ENCODE measurements at regions not wholly inside any gene's neighbourhood (a gene's known extent, or its start where the extent isn't known, plus 50 kb on each side); places are given as distances from the start of the nearest gene placed in this dataset.
A peak's percentile ranks its signal among the peaks of the same experiment; 100 is the strongest.

DNA sequence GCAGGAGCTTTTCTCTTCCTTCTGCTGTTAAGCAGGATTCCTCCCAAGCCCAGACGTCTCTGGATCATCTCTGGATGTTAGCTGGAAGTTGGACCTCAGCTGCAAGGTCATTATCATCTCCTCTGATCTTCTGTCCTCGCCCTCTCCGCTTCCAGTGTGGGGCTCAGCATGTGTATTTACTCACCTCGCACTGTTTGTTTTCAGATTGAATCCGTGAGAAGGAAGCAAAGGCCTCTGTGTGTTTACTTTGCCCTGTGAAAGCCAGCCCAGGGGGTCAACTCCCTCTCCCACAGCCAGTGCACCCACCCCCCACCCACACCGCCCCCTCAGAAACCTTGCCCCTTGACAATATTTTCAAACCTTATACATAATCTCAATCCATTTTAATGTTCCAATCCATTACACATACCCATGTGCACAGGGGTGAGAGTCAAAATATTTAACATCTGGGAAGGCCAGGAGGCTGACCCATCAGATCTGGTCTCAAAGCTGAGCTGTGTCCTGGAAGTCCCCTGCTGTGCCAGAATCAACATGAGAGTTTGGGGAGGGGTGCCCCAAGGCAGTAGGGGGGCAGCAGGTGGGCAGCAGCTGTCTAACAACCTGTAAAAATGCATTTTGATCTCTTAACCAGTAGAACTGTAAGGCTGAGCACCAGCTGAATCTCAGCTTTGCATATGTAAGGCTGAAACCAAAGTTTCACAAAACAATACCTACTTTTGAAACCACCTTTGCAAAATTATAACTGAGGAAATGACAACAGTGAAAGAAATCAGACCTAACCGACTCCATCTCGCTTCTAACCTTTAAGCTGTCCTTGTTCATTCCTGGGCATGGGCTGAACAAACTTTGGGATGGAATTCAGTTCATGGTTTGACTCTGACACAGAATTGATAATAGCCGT lies 157.9 kb downstream of the ZNF664 start (continued):
- TF ChIP-seq SMAD9 (CRISPR knock-in tag; IDR thresholded peaks at IDR 0.05) (no peak), JUND (CRISPR knock-in tag; IDR thresholded peaks at IDR 0.05) (no peak), ZNF232 (CRISPR knock-in tag; IDR thresholded peaks at IDR 0.05; ENCODE audit: borderline replicate concordance) (peak; percentile 37; the same call in 1 of the 2 replicates), MIXL1 (CRISPR knock-in tag; IDR thresholded peaks at IDR 0.05) (peak; percentile 95), ZNF550 (CRISPR knock-in tag; IDR thresholded peaks at IDR 0.05; ENCODE audit: borderline replicate concordance) (no peak), SRF (IDR thresholded peaks at IDR 0.05; ENCODE audit: low read depth, low read length) (no peak), ZNF775 (CRISPR knock-in tag; IDR thresholded peaks at IDR 0.05; ENCODE audit: borderline replicate concordance) (no peak), PLRG1 (conservative IDR thresholded peaks at IDR 0.05) (no peak), EZH2 (conservative IDR thresholded peaks at IDR 0.05; ENCODE audit: low read depth, low read length) (no peak), HNRNPK (IDR thresholded peaks at IDR 0.05; ENCODE audit: low read depth, low read length, poor library complexity, severe bottlenecking) (no peak), ZNF180 (CRISPR knock-in tag; IDR thresholded peaks at IDR 0.05; ENCODE audit: borderline replicate concordance, low read depth) (no peak), RXRB (CRISPR knock-in tag; IDR thresholded peaks at IDR 0.05; ENCODE audit: borderline replicate concordance) (peak; percentile 96), CEBPG (CRISPR knock-in tag; IDR thresholded peaks at IDR 0.05) (peak; percentile 68), MEIS2 (CRISPR knock-in tag; IDR thresholded peaks at IDR 0.05) (peak; percentile 61), SIN3A (IDR thresholded peaks at IDR 0.05; ENCODE audit: borderline replicate concordance, low read depth, low read length) (0 out of 2 replicates have a peak, but pooled peaks have one; percentile 21), NFE2L1 (CRISPR knock-in tag; IDR thresholded peaks at IDR 0.05; ENCODE audit: borderline replicate concordance) (no peak), EP300 (IDR thresholded peaks at IDR 0.05; ENCODE audit: low read depth in 2 of 2, low read length in 2 of 2) (peak; percentile 71 to 96; a peak in 3 of 4 replicates), EP300 (CRISPR knock-in tag; IDR thresholded peaks at IDR 0.05; ENCODE audit: borderline replicate concordance) (peak; percentile 80; the same call in 1 of the 2 replicates), TP53 (CRISPR knock-in tag; conservative IDR thresholded peaks at IDR 0.05) (0 out of 2 replicates have a peak, but pooled peaks have one; percentile 26), ZC3H13 (CRISPR knock-in tag; IDR thresholded peaks at IDR 0.05) (no peak), ZBTB7A (CRISPR knock-in tag; IDR thresholded peaks at IDR 0.05) (peak; percentile 94)
- TF ChIP-seq, protein P1, sequence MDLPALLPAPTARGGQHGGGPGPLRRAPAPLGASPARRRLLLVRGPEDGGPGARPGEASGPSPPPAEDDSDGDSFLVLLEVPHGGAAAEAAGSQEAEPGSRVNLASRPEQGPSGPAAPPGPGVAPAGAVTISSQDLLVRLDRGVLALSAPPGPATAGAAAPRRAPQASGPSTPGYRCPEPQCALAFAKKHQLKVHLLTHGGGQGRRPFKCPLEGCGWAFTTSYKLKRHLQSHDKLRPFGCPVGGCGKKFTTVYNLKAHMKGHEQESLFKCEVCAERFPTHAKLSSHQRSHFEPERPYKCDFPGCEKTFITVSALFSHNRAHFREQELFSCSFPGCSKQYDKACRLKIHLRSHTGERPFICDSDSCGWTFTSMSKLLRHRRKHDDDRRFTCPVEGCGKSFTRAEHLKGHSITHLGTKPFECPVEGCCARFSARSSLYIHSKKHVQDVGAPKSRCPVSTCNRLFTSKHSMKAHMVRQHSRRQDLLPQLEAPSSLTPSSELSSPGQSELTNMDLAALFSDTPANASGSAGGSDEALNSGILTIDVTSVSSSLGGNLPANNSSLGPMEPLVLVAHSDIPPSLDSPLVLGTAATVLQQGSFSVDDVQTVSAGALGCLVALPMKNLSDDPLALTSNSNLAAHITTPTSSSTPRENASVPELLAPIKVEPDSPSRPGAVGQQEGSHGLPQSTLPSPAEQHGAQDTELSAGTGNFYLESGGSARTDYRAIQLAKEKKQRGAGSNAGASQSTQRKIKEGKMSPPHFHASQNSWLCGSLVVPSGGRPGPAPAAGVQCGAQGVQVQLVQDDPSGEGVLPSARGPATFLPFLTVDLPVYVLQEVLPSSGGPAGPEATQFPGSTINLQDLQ (CRISPR knock-in tag; IDR thresholded peaks at IDR 0.05) = no peak
- TF ChIP-seq, protein P2, sequence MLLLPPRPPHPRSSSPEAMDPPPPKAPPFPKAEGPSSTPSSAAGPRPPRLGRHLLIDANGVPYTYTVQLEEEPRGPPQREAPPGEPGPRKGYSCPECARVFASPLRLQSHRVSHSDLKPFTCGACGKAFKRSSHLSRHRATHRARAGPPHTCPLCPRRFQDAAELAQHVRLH (CRISPR knock-in tag; IDR thresholded peaks at IDR 0.05; ENCODE audit: borderline replicate concordance, low read depth) = peak; percentile 57; the same call in 1 of the 2 replicates
- TF ChIP-seq, protein P3, sequence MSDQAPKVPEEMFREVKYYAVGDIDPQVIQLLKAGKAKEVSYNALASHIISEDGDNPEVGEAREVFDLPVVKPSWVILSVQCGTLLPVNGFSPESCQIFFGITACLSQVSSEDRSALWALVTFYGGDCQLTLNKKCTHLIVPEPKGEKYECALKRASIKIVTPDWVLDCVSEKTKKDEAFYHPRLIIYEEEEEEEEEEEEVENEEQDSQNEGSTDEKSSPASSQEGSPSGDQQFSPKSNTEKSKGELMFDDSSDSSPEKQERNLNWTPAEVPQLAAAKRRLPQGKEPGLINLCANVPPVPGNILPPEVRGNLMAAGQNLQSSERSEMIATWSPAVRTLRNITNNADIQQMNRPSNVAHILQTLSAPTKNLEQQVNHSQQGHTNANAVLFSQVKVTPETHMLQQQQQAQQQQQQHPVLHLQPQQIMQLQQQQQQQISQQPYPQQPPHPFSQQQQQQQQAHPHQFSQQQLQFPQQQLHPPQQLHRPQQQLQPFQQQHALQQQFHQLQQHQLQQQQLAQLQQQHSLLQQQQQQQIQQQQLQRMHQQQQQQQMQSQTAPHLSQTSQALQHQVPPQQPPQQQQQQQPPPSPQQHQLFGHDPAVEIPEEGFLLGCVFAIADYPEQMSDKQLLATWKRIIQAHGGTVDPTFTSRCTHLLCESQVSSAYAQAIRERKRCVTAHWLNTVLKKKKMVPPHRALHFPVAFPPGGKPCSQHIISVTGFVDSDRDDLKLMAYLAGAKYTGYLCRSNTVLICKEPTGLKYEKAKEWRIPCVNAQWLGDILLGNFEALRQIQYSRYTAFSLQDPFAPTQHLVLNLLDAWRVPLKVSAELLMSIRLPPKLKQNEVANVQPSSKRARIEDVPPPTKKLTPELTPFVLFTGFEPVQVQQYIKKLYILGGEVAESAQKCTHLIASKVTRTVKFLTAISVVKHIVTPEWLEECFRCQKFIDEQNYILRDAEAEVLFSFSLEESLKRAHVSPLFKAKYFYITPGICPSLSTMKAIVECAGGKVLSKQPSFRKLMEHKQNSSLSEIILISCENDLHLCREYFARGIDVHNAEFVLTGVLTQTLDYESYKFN (CRISPR knock-in tag; conservative IDR thresholded peaks at IDR 0.05) = peak; percentile 97
